ENCODE measurements at regions not wholly inside any gene's neighbourhood (a gene's known extent, or its start where the extent isn't known, plus 50 kb on each side); places are given as distances from the start of the nearest gene placed in this dataset.

GRCh38 chr12:43072431-43072830 lies 479.6 kb downstream of the ADAMTS20 start:
- Histone ChIP-seq H3K27ac (no peak overlapping the region), H3K4me1 (no peaks in the 10 kb centered on the region), H3K9me3 (no peaks in the 10 kb centered on the region), H3K36me3 (no peaks in the 10 kb centered on the region), H3K27me3 (no peaks in the 10 kb centered on the region), H3K4me3 (no peak overlapping the region), H3K9ac (ENCODE audit: low read depth in 2 of 2, low read length in 2 of 2) (no peak overlapping the region)
- no peak for DNase-seq
- intact Hi-C loops (cut with DNase I), result no loop called here
- TF ChIP-seq CTCF (IDR thresholded peaks at IDR 0.05), result no peak

DNA sequence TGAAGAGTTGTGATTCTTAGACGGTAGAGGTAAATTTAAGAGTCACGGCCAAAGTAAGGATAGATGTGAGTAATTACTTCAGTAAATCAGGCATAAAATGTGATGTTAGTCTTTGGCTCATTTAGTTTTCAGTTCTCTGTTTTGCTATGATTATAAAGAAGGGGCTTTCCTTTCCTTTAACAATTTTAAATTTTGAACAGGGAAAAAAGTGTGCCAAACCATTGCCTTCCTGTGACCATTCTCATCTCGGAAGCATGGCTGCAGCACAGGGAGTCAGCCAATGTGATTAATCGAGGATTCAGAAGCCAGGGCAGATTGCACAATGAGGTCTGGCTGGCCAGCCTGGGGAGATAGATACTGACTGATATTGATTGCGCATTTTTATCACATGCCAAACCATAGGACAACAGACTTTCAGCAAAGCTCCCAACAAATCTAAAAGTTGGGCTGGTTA lies 480.2 kb upstream of the PRICKLE1 start:
- intact Hi-C loops (cut with DNase I), result no loop called here
- Histone ChIP-seq H3K9me3 (no peaks in the 10 kb centered on the region), H3K9ac (ENCODE audit: low read depth in 2 of 2, low read length in 2 of 2) (no peak overlapping the region), H3K36me3 (no peaks in the 10 kb centered on the region), H3K4me3 (no peak overlapping the region), H3K27me3 (no peaks in the 10 kb centered on the region), H3K27ac (no peak overlapping the region), H3K4me1 (no peaks in the 10 kb centered on the region)
- no peak for TF ChIP-seq CTCF (IDR thresholded peaks at IDR 0.05)
- no peak for DNase-seq

DNA sequence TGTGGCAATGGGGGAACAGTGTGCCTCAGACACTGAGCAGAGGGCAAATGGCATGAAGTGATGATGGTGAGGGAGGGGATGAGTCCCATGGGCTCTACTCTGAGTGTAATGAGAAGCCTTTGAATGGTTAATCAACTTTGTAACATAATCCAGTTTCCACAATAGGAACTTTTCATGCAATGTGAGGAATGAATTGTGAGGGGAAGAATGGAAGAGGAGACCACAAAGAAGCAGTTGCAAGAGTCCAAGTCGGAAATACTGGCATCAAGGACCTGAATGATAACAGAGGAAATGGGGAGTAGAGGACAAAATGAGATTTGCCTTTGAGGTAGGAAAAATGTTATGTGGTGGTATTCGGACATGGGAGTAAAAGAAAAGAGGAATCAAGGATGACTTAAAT lies 476.9 kb upstream of the PRICKLE1 start:
- intact Hi-C loops (cut with DNase I), result no loop called here
- Histone ChIP-seq H3K9ac (ENCODE audit: low read depth in 2 of 2, low read length in 2 of 2) (no peak overlapping the region), H3K4me1 (no peaks in the 10 kb centered on the region), H3K27ac (no peak overlapping the region), H3K9me3 (no peaks in the 10 kb centered on the region), H3K4me3 (no peak overlapping the region), H3K36me3 (no peaks in the 10 kb centered on the region), H3K27me3 (no peaks in the 10 kb centered on the region)
- no peak for TF ChIP-seq CTCF (IDR thresholded peaks at IDR 0.05)
- no peak for DNase-seq

DNA sequence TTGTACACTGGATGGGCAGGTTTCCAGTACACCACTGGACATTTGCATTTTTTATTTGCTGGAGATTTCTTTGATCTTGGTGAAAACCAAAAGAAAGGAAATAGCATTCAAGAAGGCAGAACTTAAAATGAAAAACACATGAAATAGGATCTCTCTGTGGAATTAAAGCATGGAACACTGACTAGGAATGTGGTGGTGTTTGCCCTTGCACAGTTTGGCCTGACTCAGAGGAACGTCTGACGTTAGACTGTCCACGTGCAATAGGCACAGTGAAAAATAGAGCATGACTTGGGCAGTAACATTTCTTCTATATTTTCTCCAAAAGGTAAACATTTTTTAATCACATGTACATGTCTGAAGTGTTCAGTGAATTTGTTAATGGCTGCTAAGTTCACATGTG lies 474.1 kb upstream of the PRICKLE1 start:
- Histone ChIP-seq H3K36me3 (no peaks in the 10 kb centered on the region), H3K4me1 (no peaks in the 10 kb centered on the region), H3K27me3 (no peaks in the 10 kb centered on the region), H3K4me3 (no peak overlapping the region), H3K27ac (no peak overlapping the region), H3K9ac (ENCODE audit: low read depth in 2 of 2, low read length in 2 of 2) (no peak overlapping the region), H3K9me3 (no peaks in the 10 kb centered on the region)
- DNase-seq, result no peak
- intact Hi-C loops (cut with DNase I), result no loop called here
- TF ChIP-seq CTCF (IDR thresholded peaks at IDR 0.05), result no peak

DNA sequence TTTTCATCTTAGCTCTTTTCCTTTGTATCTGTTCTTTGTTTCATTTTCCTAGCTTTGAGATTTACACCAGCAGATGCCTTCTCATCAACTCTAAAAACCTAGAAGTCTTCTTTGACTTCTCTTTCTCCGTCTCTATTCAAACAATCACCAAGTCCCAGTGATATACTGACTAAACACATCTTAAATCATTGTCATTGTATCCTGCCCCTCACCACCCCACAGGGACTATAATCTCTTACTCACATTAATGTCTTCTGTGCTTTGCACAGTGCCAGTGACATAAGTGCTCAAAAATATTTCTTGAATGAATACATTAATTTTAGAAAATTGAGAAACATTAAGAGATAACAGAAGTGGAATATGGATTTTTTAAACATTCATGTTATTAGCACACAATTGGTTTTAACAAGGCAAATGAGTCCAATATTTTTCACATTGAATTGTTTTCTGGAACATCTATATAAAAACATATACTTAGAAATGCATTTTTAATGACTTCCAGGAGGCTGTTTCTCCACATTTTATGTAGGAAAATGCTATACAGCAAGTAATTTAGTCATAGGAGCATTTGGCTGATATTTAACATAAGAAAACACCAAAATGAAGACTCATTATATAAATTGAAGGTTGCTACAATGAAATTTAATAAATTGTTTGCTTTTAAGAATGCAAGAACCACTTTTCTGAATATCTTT lies 472.8 kb upstream of the PRICKLE1 start:
- Histone ChIP-seq H3K4me1 (no peaks in the 10 kb centered on the region), H3K9me3 (no peaks in the 10 kb centered on the region), H3K4me3 (no peak overlapping the region), H3K27ac (no peak overlapping the region), H3K27me3 (no peaks in the 10 kb centered on the region), H3K36me3 (no peaks in the 10 kb centered on the region), H3K9ac (ENCODE audit: low read depth in 2 of 2, low read length in 2 of 2) (no peak overlapping the region)
- intact Hi-C loops (cut with DNase I), result no loop called here
- no peak for TF ChIP-seq CTCF (IDR thresholded peaks at IDR 0.05)
- DNase-seq, result no peak
